ENCODE measurements at regions not wholly inside any gene's neighbourhood (a gene's known extent, or its start where the extent isn't known, plus 50 kb on each side); places are given as distances from the start of the nearest gene placed in this dataset.

DNA sequence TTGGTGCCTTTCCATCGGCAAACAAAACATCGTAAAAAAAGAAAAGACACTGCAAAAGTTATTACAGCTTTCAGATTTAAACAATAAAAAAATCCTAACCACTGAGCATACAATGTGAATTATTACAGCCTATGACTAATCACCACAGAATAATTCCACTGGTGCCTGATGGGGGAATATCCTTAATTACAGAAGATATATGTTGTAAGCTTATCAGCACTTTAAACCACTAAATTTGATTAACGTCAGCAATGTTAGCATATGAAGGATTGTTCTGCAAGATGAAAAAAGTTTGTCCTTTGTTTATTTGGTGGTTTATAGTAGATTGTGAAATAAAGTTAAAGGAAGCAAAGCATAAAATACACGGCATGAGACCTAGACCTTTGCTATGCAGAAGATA lies 210.2 kb upstream of the ADAMTS3 start:
- TF ChIP-seq EZH2 (IDR thresholded peaks at IDR 0.05) (no peak), POLR2AphosphoS5 (IDR thresholded peaks at IDR 0.05; ENCODE audit: borderline replicate concordance, low read depth, low read length) (no peak), FOXP2 (optimal IDR thresholded peaks at IDR 0.05; ENCODE audit: control extremely low read depth, extremely low read length, insufficient read depth) (no peak)

Data from SK-N-MC (cell line).